Spleen (tissue), 11 donors: ENCODE measurements at regions not wholly inside any gene's neighbourhood (a gene's known extent, or its start where the extent isn't known, plus 50 kb on each side); places are given as distances from the start of the nearest gene placed in this dataset.

Experiments
- DNase-seq: peaks from one replicate; pipeline ENCODE4 v3.0.0-alpha.2; 2020
- H3K27ac ChIP-seq, 8 donors: fragments of 200-600 bp; sonication (generic) in 7 of 8; 1 replicate in 4 of 8; 2 replicates in 4 of 8; pipeline versions ENCODE4 v1.5.0 to v1.8.0; 2016 to 2021; ENCODE audit warnings: inconsistent platforms in 4 of 8, mild to moderate bottlenecking in 4 of 8, moderate library complexity in 1 of 8
- H3K27me3 ChIP-seq, 7 donors: fragments of 200-600 bp; sonication (generic) in 6 of 7; replicated peaks in 1 of 7; 1 replicate in 4 of 7; 2 replicates in 3 of 7; pipeline versions ENCODE4 v1.5.0 to v1.8.0; 2016 to 2021; ENCODE audit warnings: inconsistent platforms in 3 of 7, mild to moderate bottlenecking in 1 of 7
- H3K36me3 ChIP-seq, 6 donors: fragments of 200-600 bp; sonication (generic) in 5 of 6; 1 replicate in 4 of 6; 2 replicates in 2 of 6; pipeline versions ENCODE4 v1.5.0 to v1.8.0; 2016 to 2021; ENCODE audit warnings: inconsistent platforms in 2 of 6
- H3K4me1 ChIP-seq, 6 donors: fragments of 200-600 bp; sonication (generic) in 5 of 6; 1 replicate in 3 of 6; 2 replicates in 3 of 6; pipeline versions ENCODE4 v1.5.0 to v1.8.0; 2016 to 2021; ENCODE audit warnings: inconsistent platforms in 3 of 6
- H3K4me3 ChIP-seq, 8 donors: fragments of 200-600 bp; sonication (generic) in 7 of 8; 1 replicate in 4 of 8; 2 replicates in 4 of 8; pipeline versions ENCODE4 v1.5.0 to v1.8.0; 2016 to 2021; ENCODE audit warnings: inconsistent platforms in 4 of 8, mild to moderate bottlenecking in 4 of 8, moderate library complexity in 2 of 8
- H3K9me3 ChIP-seq, 8 donors: fragments of 200-600 bp; sonication (generic) in 7 of 8; 1 replicate in 4 of 8; 2 replicates in 4 of 8; pipeline versions ENCODE4 v1.5.0 to v1.8.0; 2016 to 2021; ENCODE audit warnings: inconsistent platforms in 4 of 8
- POLR2A ChIP-seq, 3 donors: fragments of 450-650 bp; IDR thresholded peaks; one replicate each; pipeline ENCODE4 v1.5.1; 2017; ENCODE audit warnings: antibody characterized with exemption in 3 of 3, mild to moderate bottlenecking in 1 of 3
- POLR2AphosphoS5 ChIP-seq, 3 donors: sonication (generic); formaldehyde crosslinking; IDR thresholded peaks; one replicate each; pipeline ENCODE4 v1.5.1; 2017; ENCODE audit warnings: antibody characterized with exemption in 3 of 3
- WGBS, 5 donors: extraction: QIAGEN DNeasy Blood & Tissue Kit in 3 of 5; methylation state at CpG; one replicate each; pipeline versions ENCODE4 v1.1.5 to v1.1.7; 2013 to 2018; 5-methylcytosine and 5-hydroxymethylcytosine counted together
- intact Hi-C: fragments of 100-400 bp; cut with DNase I; formaldehyde crosslinking; loops from one replicate; pipeline ENCODE4 v1.15.0; 2023; ENCODE audit warnings: low total_unique reads
- TF ChIP-seq, protein P1 (sequence below), 11 experiments: fragments of 200-600 bp in 7 of 11; fragments of 450-650 bp in 4 of 11; sonication (generic) in 4 of 11; IDR thresholded peaks in 8 of 11; conservative IDR thresholded peaks in 3 of 11; 1 replicate in 7 of 11; 2 replicates in 4 of 11; pipeline versions ENCODE4 v1.4.0 to v1.8.0; 2016 to 2021; ENCODE audit warnings: antibody characterized with exemption in 11 of 11, inconsistent platforms in 4 of 11, mild to moderate bottlenecking in 1 of 11
- donor health status: healthy with polysubstance abuse.
- donor health status: DM: no; HTN: no; CAD: no; lungs with moderate emphysema.
- donor health status: DM: no; HTN: no; CAD: no.
- donor health status: Bipolar disorder and iron deficiency.
- donor health status: healthy.
- donor health status: DM: no; HTN: no; CAD: no.
- donor health status: DM: yes; HTN: yes; CAD: no.

DNA sequence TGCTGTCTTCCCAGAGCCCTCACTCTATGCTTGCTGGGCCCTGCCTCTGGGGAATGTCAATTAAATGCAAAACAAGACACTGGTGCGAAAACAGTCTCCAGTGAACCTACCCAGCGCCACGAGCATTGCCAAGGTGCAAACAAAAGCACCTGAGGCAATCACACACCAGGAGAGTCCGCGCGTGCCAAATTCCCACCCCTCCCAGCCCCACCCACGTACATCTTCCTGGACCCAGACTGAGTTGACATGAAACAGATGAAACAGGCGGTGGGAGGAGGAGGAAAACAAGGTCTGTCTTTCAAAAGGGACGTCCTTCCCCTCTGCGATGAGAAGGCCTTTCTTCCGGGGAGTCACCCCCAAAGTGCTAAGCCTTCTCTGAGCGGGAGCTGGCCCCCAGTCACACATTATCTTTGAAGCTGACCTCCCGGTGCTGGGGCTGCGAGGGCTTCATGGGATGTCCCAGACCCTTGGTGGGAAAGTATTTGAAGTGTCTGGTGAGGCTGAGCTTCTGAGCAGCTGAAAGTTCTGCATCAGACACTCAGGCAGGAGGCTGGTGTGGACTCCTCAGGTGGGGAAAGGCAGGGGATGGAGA lies 200.4 kb downstream of the AXIN2 start:
- TF ChIP-seq POLR2AphosphoS5 (IDR thresholded peaks at IDR 0.05) = no peak
- WGBS, 5 donors = 65 to 82% (median 76%) methylated on average over 14 of the region's 14 CpGs
- Histone ChIP-seq H3K4me1 (no peaks in the 10 kb centered on the region), H3K27me3 (peaks cover 0 to 9% (median 0%) of the 10 kb centered on the region in 7 donors), H3K4me3 (no peak overlapping the region), H3K27ac (no peak overlapping the region), H3K9me3 (no peaks in the 10 kb centered on the region), H3K36me3 (no peaks in the 10 kb centered on the region)
- intact Hi-C loops = no loop called here
- DNase-seq = no peak

DNA sequence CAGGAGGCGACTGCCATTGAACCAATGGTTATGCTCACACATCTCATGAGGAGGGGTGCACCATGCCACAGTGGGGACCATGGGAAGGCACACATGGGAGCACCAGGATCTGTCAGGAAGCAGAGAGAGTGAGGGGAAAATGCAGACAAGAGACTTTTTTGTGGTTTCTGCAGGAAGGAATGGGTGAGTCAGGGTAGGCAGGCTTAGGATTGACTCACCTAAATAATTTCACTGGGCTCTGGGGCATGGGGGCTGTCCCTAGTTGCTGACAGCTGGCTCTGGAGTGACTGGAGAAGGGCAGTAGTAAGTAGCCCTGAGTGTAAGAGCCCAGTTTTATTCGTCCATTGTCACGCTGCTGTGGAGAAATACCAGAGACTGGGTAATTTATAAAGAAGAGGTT lies 202.4 kb downstream of the AXIN2 start:
- H3K9me3 ChIP-seq = no peaks in the 10 kb centered on the region
- H3K27me3 ChIP-seq = peaks cover 0 to 9% (median 0%) of the 10 kb centered on the region in 7 donors
- 61 to 79% (median 71%) methylated on average over 3 of the region's 3 CpGs for WGBS, 5 donors
- no peak for DNase-seq
- intact Hi-C loops = no loop called here
- no peaks in the 10 kb centered on the region for H3K4me1 ChIP-seq
- no peaks in the 10 kb centered on the region for H3K36me3 ChIP-seq
- no peak overlapping the region for H3K27ac ChIP-seq
- H3K4me3 ChIP-seq = no peak overlapping the region
- TF ChIP-seq, protein P1, sequence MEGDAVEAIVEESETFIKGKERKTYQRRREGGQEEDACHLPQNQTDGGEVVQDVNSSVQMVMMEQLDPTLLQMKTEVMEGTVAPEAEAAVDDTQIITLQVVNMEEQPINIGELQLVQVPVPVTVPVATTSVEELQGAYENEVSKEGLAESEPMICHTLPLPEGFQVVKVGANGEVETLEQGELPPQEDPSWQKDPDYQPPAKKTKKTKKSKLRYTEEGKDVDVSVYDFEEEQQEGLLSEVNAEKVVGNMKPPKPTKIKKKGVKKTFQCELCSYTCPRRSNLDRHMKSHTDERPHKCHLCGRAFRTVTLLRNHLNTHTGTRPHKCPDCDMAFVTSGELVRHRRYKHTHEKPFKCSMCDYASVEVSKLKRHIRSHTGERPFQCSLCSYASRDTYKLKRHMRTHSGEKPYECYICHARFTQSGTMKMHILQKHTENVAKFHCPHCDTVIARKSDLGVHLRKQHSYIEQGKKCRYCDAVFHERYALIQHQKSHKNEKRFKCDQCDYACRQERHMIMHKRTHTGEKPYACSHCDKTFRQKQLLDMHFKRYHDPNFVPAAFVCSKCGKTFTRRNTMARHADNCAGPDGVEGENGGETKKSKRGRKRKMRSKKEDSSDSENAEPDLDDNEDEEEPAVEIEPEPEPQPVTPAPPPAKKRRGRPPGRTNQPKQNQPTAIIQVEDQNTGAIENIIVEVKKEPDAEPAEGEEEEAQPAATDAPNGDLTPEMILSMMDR (IDR thresholded peaks at IDR 0.05 in 8 of 11, conservative IDR thresholded peaks at IDR 0.05 in 3 of 11) = no peak
- TF ChIP-seq POLR2A (IDR thresholded peaks at IDR 0.05) (no peak), POLR2AphosphoS5 (IDR thresholded peaks at IDR 0.05) (no peak)

DNA sequence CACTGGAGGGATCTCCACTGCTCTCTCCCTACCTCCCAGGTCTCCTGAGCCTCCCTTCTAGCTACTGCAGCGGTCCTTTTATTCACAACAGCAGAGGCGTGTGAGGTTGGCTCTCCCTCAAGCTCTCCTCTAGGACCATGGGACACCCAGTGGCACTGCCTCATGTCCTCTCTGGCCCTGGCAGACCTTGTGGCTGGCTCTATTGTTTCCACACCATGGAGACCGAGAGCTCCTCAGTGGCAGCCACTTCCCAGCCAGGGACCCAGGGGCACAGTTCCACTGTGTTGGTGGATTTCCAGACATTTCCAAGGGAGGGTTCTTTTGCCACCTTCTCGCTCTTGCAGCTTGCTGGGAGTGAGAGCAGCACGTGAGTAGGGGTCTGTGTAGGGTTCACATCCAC lies 204.9 kb downstream of the AXIN2 start:
- Histone ChIP-seq H3K36me3 (no peaks in the 10 kb centered on the region), H3K27ac (no peak overlapping the region), H3K27me3 (peaks cover 0 to 7% (median 0%) of the 10 kb centered on the region in 7 donors), H3K4me1 (no peaks in the 10 kb centered on the region), H3K4me3 (no peak overlapping the region), H3K9me3 (no peaks in the 10 kb centered on the region)
- WGBS, 5 donors = 76 to 84% (median 80%) methylated on average over 5 of the region's 5 CpGs
- DNase-seq = no peak
- intact Hi-C loops = no loop called here
- no peak for TF ChIP-seq POLR2A (IDR thresholded peaks at IDR 0.05)
- TF ChIP-seq POLR2AphosphoS5 (IDR thresholded peaks at IDR 0.05) = no peak
- TF ChIP-seq, protein P1 (IDR thresholded peaks at IDR 0.05 in 8 of 11, conservative IDR thresholded peaks at IDR 0.05 in 3 of 11) = no peak

DNA sequence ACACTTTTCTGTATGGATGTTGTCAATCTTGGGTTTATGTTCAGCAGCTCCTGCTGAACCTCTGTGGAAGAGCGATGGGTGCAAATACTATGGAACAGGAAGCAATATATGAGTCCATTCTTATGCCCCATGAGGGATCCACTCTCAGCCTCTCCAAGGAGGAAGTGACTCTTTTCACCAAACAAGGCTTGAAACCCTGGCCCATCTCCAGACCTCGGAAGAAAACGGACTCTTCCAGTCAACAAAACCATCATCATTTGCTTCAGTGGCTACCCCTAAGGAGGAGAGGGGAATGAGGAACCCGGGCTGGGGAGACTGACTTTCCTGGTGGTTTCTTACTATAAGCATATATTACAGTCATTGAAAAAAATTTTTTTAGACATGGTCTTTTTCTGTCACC lies 206.2 kb downstream of the AXIN2 start:
- no peak for DNase-seq
- intact Hi-C loops = no loop called here
- Histone ChIP-seq H3K27ac (no peak overlapping the region), H3K4me1 (no peaks in the 10 kb centered on the region), H3K27me3 (peaks cover 0 to 6% (median 0%) of the 10 kb centered on the region in 7 donors), H3K4me3 (no peak overlapping the region), H3K36me3 (no peaks in the 10 kb centered on the region), H3K9me3 (peaks cover 0 to 9% (median 0%) of the 10 kb centered on the region in 8 donors)
- WGBS, 5 donors = 64 to 71% (median 69%) methylated on average over 4 of the region's 4 CpGs
- TF ChIP-seq, protein P1 (IDR thresholded peaks at IDR 0.05 in 8 of 11, conservative IDR thresholded peaks at IDR 0.05 in 3 of 11) = no peak
- TF ChIP-seq POLR2AphosphoS5 (IDR thresholded peaks at IDR 0.05) (no peak), POLR2A (IDR thresholded peaks at IDR 0.05) (no peak)
